CD4-positive, alpha-beta T cell treated with Interferon alpha-2 for 1 hour (primary cell): ENCODE measurements at regions not wholly inside any gene's neighbourhood (a gene's known extent, or its start where the extent isn't known, plus 50 kb on each side); places are given as distances from the start of the nearest gene placed in this dataset.
"Not testable (repeated sequence)": the region's sequence is repeated elsewhere in the genome, so short reads cannot be mapped to it uniquely, and the experiment has no call there.

Source experiments
- DNase-seq, 2 donors: peaks; one replicate each; pipeline ENCODE4 v3.0.0-alpha.2; 2020 to 2022

DNA sequence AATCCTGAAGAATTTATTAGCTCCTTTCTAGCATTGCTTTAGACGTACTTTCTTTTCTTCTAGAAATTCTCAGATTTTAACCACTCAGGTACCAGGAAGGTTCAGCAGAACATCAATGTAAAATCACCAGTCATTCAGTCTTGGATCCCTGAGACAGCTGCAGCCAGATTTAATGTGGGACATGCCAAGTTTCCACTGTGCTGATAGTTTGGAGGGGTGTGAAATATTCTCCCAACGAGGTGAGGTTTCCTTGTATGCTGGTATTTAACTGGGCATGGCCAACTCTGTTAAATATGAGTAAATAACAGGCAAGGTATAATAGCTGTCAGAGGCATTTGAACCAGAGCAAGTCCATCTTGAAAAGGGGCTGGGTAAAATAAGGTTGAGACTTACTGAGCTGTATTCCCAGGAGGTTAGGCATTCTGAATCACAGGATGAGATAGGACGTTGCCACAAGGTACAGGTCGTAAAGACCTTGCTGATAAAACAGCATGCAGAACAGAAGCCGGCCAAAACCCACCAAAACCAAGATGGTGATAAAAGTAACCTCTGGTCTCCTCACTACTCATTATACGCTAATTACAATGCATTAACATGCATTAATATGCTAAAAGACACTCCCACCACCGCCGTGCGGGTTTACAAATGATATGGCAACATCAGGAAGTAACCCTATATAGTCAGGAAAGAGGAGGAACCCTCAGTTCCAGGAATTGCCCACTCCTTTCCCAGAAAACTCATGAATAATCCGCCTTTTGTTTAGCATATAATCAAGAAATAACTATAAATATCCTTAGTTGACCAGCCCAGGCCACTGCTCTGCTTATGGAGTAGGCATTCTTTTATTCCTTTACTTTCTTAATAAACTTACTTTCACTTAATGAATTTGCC lies 75.2 kb upstream of the RASSF8 start:
- no peak for DNase-seq

DNA sequence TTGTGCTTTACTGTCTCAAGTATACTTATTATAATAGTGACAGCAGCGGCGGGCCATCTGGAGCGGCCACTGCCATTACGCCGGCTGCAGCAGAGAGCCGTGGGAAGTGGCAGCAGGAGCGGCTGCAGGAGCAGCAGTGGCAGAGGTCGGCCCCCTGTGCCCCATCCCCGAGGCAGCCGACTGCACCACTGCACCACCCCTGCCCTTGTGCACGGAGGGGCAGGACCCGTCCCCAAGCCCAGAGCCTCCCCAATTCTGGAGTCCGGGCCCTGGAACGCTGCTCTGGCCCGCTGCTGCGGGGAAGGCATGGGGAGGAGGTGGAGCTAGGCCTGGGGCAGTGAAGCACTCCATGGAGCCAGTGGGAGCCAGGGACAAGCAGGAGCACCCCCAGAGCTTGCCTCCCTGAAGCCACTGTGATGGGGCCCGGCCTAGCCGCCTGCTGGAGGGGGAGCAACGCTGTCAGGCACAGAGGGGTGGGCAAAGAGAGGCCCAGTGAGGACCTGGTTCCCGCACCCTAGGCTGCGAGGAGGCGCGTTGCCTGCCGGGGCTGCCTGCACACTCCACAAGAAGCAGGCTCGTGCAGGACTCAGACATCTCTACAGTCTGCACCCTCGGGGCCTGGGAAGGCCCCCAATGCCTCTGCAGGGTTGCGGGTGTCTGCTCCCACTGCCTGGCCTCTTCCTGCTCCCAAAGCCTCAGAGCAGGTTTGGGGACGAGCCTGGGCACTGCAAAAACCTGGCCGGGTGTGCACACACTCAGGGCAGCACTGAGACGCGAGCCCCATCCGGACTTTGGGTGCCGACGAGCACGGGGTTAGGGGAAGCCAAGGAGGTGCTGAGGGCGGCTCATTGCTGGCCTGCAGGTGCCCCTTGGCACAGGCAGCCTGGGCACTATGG lies 74.2 kb upstream of the RASSF8 start:
- DNase-seq = no peak

DNA sequence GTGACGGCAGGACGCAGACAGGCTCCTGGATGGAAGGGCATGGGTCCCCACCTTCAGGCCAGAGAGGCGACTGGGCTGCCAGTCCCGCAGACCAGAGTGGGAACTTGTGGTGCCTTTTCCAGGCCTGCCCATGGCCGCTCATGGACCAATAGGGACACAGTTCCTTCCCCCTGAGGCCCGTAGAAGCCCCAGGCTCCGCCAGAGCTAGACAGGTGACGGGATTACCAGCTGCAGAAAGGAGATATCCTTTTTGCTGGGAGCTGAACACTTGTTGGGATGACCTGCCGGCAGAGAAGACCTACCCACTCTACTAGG lies 73.6 kb upstream of the RASSF8 start:
- DNase-seq = no peak

DNA sequence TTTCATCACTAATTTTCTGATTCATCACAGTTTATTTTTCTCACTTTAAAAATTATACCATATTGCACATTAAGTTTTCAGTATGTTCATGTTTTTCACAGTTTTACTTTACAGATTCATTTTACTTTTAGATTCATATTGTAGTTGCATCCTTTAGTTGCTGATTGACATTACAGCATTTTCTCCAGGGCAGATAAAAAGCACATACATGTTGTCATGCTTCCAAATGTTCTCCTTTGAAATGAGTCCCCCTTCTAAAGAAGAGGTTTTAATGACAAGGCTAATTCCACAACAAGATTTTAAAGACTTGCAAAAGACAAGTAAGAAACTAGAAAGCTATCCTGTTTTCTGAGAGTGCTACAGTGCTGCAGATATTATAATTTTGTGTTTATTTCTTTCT lies 72.1 kb upstream of the RASSF8 start:
- DNase-seq = no peak

DNA sequence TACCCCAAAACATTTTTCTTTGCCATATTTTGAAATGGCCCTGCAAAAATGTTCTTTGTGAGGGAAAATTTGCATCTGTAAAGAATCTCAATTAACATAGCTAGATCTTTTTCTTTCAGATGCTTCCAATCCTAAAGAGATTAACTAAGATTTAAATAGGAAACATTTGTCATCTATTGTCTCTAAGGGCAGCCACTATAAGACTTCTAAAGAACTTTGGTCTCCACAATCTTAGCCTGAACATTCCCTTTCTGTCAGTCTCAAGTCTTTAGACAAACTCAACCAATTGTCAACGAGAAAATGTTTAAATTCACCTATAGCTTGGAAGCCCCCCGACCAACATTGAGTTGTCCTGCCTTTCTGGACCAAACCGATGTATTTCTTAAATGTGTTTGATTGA lies 71.1 kb upstream of the RASSF8 start:
- DNase-seq = no peak

DNA sequence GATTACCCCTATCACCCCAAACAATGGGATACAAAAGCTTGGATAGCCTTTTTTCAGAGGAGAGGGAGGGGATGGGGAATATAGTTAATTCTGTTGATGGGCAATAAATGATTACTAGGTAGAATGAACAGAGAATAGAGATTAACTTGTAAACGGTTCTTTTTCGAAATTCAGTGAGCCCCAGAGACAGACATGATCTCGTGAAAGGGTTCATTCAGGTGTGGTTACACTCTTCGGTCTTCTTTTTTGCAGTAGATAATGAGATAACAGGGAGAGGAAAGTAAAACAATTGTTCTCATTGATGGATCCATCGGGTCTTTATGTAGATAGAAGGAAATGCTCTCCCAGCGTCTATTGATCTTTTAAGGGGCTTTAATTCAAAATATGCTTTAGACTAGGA lies 69.3 kb upstream of the RASSF8 start:
- no peak for DNase-seq

DNA sequence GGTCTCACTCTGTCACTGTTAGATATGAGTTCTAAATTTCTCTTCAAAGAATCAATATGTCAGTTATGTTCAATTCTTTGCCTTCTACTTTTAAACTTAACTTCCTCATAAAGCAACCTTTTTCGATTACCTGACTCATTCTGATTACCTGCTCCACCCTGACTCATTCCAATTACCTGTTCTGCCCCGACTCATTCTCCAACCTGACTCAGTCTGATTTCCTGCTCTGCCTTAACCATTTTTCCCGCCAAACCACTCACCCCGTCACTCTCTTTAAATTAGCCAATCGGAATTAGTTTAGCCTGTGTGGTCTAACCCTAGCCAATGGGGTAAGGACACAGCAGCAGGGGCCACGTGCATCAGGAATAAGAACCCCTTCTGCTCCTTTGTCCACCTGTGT lies 67.4 kb upstream of the RASSF8 start:
- not testable (repeated sequence) for DNase-seq

DNA sequence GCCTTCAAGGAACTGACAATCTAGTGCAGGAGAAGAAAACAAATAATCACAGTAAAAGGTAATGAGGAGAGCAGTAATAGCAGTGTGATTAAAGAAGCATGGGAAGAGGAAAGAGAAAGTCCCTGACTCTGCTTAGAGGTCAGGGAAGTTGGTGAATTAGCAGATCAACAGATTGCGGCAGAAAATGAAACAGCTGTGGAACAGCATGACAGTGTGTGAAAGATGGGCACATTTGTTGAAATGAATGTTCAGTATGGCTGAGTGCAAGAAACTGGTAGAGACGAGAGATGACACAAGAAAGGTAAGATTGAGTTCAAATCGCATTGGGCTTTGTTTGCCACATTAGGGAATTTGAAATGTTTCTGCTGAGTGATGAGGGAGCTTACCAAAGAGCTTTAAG lies 63.7 kb upstream of the RASSF8 start:
- DNase-seq = no peak

DNA sequence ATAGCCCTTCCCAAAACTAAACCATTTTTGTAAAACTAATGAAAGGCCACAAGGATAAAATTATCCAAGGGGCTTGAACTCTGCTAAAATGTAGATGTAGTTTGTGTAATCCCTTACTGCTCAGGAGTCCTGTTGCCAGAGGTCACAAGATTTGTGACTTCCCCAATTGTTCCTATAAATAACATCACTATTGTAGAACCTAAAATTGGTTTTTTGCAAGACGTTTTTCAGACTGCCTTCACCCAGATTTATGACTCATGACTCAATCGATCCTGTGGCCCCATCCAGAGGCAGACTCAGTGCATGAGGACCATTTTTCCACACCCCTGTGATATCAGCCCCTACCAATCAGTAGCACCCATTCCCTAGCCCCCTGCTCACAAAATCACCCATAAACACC lies 61.5 kb upstream of the RASSF8 start:
- DNase-seq = no peak

DNA sequence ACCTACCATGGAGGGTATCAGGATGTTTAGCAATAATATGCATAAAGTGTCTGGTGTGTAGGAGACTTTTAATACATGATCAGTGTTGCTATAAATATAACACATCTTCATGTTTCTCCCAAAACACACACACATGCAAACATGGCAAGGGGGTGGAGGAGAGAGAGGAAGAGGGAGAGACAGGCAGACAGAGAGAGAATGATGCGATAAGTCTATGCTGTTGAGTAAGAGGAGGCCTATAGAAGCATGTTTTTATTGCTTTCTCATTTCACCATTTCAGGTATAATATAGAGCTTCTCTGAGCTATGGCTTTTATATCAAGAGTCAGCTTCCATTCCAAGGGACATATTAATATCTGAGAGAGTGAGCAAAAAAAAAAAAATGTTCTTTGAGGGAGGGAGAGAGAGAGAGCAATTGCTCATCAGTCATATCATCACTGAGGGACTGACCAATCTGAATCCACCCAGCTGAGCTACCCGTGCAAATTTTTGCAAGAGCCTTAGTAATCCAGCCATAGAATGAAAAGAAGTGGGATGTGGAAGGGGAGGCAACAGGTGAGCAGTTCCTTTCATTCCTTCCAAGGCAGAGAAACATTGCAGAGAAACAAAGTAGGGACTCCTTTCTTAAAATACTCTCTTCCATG lies 54.8 kb upstream of the RASSF8 start:
- no peak for DNase-seq

DNA sequence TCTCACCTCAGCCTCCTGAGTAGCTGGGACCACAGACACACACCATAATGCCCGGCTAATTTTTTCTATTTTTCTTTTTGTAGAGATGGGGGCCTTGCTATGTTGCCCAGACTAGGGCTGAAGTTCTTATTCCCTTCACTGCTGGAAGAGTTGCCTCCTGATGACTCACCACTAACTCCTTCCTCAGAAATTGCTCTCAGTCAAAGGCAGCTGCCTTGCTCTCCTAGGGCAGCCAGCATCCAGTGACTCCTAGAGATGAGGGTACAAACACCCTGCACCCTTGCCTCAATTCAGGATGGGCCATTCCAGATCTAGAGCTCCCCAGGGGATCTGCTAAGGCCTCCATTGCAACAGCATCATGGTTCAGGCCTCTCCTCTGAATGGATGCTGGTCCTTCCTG lies 54.0 kb upstream of the RASSF8 start:
- DNase-seq = no peak

DNA sequence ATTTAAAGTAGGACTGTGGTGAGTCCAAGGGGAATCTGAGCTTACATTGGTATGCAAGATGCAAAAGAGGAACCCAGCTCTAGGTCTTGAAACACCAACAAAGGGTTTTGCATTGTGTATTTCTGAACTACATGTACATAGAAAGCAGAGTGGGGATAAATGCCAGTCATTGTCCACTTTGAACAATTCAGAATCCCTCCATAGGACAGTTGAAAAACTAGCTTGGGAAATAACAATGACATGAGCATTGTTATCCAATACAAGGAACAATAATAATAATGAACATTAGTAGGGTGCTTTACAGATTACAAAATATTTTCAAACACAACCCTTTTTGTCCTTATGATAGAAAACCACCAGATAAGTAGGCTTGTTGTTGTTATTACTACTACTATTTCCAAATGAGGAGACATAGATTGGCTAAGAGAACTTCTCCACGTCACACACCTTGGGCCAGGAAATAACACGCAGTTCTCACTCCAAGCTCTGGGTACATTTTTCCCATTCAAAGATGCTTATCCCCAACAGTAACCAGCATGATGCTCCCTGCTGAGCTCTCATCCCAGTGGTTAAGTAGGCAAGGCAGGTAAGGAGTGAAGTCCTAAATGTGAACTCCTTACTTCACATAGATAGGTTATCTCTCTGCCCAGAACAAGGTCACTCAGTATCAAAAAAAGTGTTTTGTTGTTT lies 51.7 kb upstream of the RASSF8 start:
- DNase-seq = no peak
